ENCODE measurements at regions not wholly inside any gene's neighbourhood (a gene's known extent, or its start where the extent isn't known, plus 50 kb on each side); places are given as distances from the start of the nearest gene placed in this dataset.

- no peak overlapping the region for H3K23ac ChIP-seq (ENCODE audit: insufficient read length, low read depth, low read length)
- H2BK120ac ChIP-seq (ENCODE audit: low read depth, low read length, poor library complexity, severe bottlenecking): no peak overlapping the region
- H3K27me3 Mint-ChIP-seq (ENCODE audit: low read depth): no peaks in the 10 kb centered on the region
- no peak overlapping the region for H2AK5ac ChIP-seq (ENCODE audit: insufficient read length, low read length)
- no peak overlapping the region for H3K4ac ChIP-seq (ENCODE audit: low read depth, low read length)
- H2BK5ac ChIP-seq (ENCODE audit: insufficient read length, low read length): no peak overlapping the region
- H3K36me3 Mint-ChIP-seq (ENCODE audit: insufficient read depth in 1 of 3, low read depth in 3 of 3): 0 out of 7 replicates have a peak, but pooled peaks cover 0 to 6% (median 2%) of the 10 kb centered on the region in 3 experiments
- H4K91ac ChIP-seq (ENCODE audit: insufficient read length, low read depth, low read length): no peak overlapping the region
- H2BK12ac ChIP-seq (ENCODE audit: insufficient read length, low read depth, low read length): no peak overlapping the region
- H3K56ac ChIP-seq (ENCODE audit: insufficient read length, low read depth, low read length): no peak overlapping the region
- no peak overlapping the region for H2AFZ ChIP-seq (ENCODE audit: low read length)
- H3K27ac Mint-ChIP-seq: no peak overlapping the region
- H3K4me1 Mint-ChIP-seq: no peaks in the 10 kb centered on the region
- no peaks in the 10 kb centered on the region for H3K79me2 ChIP-seq (ENCODE audit: insufficient read depth, low read length)
- H3K4me2 ChIP-seq (ENCODE audit: insufficient read depth, insufficient read length, low read length): no peak overlapping the region
- no peak overlapping the region for H3K4me3 Mint-ChIP-seq
- DNase-seq: no peak
- no CpG with 5 or more reads among the region's 2 CpGs for WGBS (ENCODE audit: extremely low coverage, insufficient read length, low lambda C conversion rate)
- H3K4me1 ChIP-seq (ENCODE audit: insufficient read depth, low read length): no peaks in the 10 kb centered on the region
- H3K79me1 ChIP-seq (ENCODE audit: insufficient read depth, low read depth, low read length, poor library complexity, severe bottlenecking): no peaks in the 10 kb centered on the region
- TF ChIP-seq, protein P1, sequence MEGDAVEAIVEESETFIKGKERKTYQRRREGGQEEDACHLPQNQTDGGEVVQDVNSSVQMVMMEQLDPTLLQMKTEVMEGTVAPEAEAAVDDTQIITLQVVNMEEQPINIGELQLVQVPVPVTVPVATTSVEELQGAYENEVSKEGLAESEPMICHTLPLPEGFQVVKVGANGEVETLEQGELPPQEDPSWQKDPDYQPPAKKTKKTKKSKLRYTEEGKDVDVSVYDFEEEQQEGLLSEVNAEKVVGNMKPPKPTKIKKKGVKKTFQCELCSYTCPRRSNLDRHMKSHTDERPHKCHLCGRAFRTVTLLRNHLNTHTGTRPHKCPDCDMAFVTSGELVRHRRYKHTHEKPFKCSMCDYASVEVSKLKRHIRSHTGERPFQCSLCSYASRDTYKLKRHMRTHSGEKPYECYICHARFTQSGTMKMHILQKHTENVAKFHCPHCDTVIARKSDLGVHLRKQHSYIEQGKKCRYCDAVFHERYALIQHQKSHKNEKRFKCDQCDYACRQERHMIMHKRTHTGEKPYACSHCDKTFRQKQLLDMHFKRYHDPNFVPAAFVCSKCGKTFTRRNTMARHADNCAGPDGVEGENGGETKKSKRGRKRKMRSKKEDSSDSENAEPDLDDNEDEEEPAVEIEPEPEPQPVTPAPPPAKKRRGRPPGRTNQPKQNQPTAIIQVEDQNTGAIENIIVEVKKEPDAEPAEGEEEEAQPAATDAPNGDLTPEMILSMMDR (conservative IDR thresholded peaks at IDR 0.05): no peak
- H3K27ac ChIP-seq (ENCODE audit: insufficient read length, low read depth, low read length): no peak overlapping the region
- no peaks in the 10 kb centered on the region for H3K9me3 ChIP-seq (ENCODE audit: control insufficient read depth, low read depth, low read length)
- no peak overlapping the region for H4K8ac ChIP-seq (replicated peaks; ENCODE audit: insufficient read length, low read depth, low read length)
- peaks cover 8 to 14% of the 10 kb centered on the region in 2 experiments; a peak in 3 of 5 replicates for H3K9me3 Mint-ChIP-seq
- H3T11ph ChIP-seq (ENCODE audit: low read length): no peak overlapping the region
- no peaks in the 10 kb centered on the region for H4K20me1 ChIP-seq (ENCODE audit: control insufficient read depth, insufficient read depth, insufficient read length)
- no peak overlapping the region for H2BK20ac ChIP-seq (ENCODE audit: low read depth, low read length, poor library complexity, severe bottlenecking)
- no peak overlapping the region for H4K5ac ChIP-seq (ENCODE audit: insufficient read length, low read depth, low read length)
- no peaks in the 10 kb centered on the region for H3K27me3 ChIP-seq (ENCODE audit: insufficient read depth, low read length)
- H3K9ac ChIP-seq (ENCODE audit: extremely low read depth, insufficient read length, low read length): no peak overlapping the region
- H3K18ac ChIP-seq (ENCODE audit: insufficient read length, low read depth, low read length): no peak overlapping the region
- H3K23me2 ChIP-seq (ENCODE audit: insufficient read length, low read depth, low read length, poor library complexity, severe bottlenecking): no peaks in the 10 kb centered on the region
- H2BK15ac ChIP-seq (ENCODE audit: low read depth, low read length): no peak overlapping the region
- no peak overlapping the region for H3K14ac ChIP-seq (ENCODE audit: insufficient read depth, low read length)
Measured at GRCh38 chr5:17907094-17907493, 272.8 kb downstream of the TAF11L14 start.

All from H9 (cell line).